CD14-positive monocyte (primary cell): ENCODE measurements at regions not wholly inside any gene's neighbourhood (a gene's known extent, or its start where the extent isn't known, plus 50 kb on each side); places are given as distances from the start of the nearest gene placed in this dataset.

Experiments
- DNase-seq, 3 donors: peaks; one replicate each; pipeline ENCODE4 v3.0.0-alpha.2; 2011 to 2022
- H2AFZ ChIP-seq: 2 replicates; pipeline ENCODE4 v1.6.0; 2012; ENCODE audit warnings: mild to moderate bottlenecking, low read depth, low read length, inconsistent platforms; ENCODE audit not compliant: insufficient read depth, poor library complexity, severe bottlenecking
- H3K27ac ChIP-seq, 2 donors: 1 replicate in 1 of 2; 2 replicates in 1 of 2; pipeline ENCODE4 v1.5.1; 2012 to 2013; ENCODE audit warnings: low read length in 2 of 2, control low read depth in 1 of 2, inconsistent platforms in 1 of 2, low read depth in 1 of 2, mild to moderate bottlenecking in 1 of 2
- H3K27me3 ChIP-seq, 2 donors: one replicate each; pipeline versions ENCODE4 v1.6.0 to v1.6.1; 2011 to 2013; ENCODE audit warnings: low read length in 2 of 2; ENCODE audit not compliant: control insufficient read depth in 2 of 2, insufficient read depth in 2 of 2
- H3K36me3 ChIP-seq, 2 donors: replicated peaks in 1 of 2; 1 replicate in 1 of 2; 2 replicates in 1 of 2; pipeline versions ENCODE4 v1.5.1 to v1.6.1; 2012 to 2013; ENCODE audit warnings: low read length in 2 of 2, control low read depth in 1 of 2, inconsistent platforms in 1 of 2, mild to moderate bottlenecking in 1 of 2; ENCODE audit not compliant: insufficient read depth in 2 of 2, control insufficient read depth in 1 of 2
- H3K4me1 ChIP-seq, 2 donors: 1 replicate in 1 of 2; 2 replicates in 1 of 2; pipeline versions ENCODE4 v1.5.1 to v1.6.1; 2012 to 2013; ENCODE audit warnings: low read length in 2 of 2, control low read depth in 1 of 2, inconsistent platforms in 1 of 2, mild to moderate bottlenecking in 1 of 2, moderate library complexity in 1 of 2; ENCODE audit not compliant: insufficient read depth in 2 of 2, control insufficient read depth in 1 of 2
- H3K4me2 ChIP-seq: replicated peaks from 2 replicates; pipeline ENCODE3; 2012; ENCODE audit warnings: low read length, moderate library complexity, mild to moderate bottlenecking; ENCODE audit not compliant: poor library complexity, severe bottlenecking; ENCODE audit errors: extremely low read depth
- H3K4me3 ChIP-seq, 3 experiments: fragments of 200-600 bp in 1 of 3; sonication (generic) in 1 of 3; replicated peaks in 1 of 3; 1 replicate in 2 of 3; 2 replicates in 1 of 3; pipeline ENCODE4 v1.5.1; 2011 to 2013; ENCODE audit warnings: low read length in 3 of 3, mild to moderate bottlenecking in 3 of 3, control low read depth in 2 of 3, low read depth in 2 of 3, inconsistent platforms in 1 of 3, moderate library complexity in 1 of 3
- H3K79me2 ChIP-seq: 2 replicates; pipeline ENCODE4 v1.6.0; 2012; ENCODE audit warnings: mild to moderate bottlenecking, control low read depth, inconsistent platforms, low read length, moderate library complexity; ENCODE audit not compliant: insufficient read depth
- H3K9ac ChIP-seq: 2 replicates; pipeline ENCODE4 v1.6.0; 2017; ENCODE audit warnings: low read length, mild to moderate bottlenecking; ENCODE audit not compliant: insufficient read depth, poor library complexity, severe bottlenecking
- H3K9me3 ChIP-seq, 2 donors: replicated peaks in 1 of 2; 1 replicate in 1 of 2; 2 replicates in 1 of 2; pipeline versions ENCODE4 v1.5.1 to v1.6.1; 2012 to 2013; ENCODE audit warnings: low read length in 2 of 2, control low read depth in 1 of 2; ENCODE audit not compliant: control insufficient read depth in 1 of 2, insufficient read depth in 1 of 2
- H4K20me1 ChIP-seq: 2 replicates; pipeline ENCODE4 v1.6.0; 2012; ENCODE audit warnings: mild to moderate bottlenecking, low read length, control low read depth, moderate library complexity; ENCODE audit not compliant: insufficient read depth
- H3K27ac Mint-ChIP-seq, 7 donors: one replicate each; pipeline ENCODE4 v1.8.0; 2020; ENCODE audit warnings: mild to moderate bottlenecking in 7 of 7, mixed read lengths in 7 of 7, moderate library complexity in 6 of 7, inconsistent platforms in 2 of 7
- H3K27me3 Mint-ChIP-seq, 3 donors: one replicate each; pipeline ENCODE4 v1.8.0; 2021 to 2022; ENCODE audit warnings: low read depth in 3 of 3, mild to moderate bottlenecking in 3 of 3, mixed read lengths in 3 of 3, moderate library complexity in 3 of 3, inconsistent platforms in 1 of 3
- H3K36me3 Mint-ChIP-seq, 2 donors: one replicate each; pipeline ENCODE4 v1.8.0; 2020; ENCODE audit warnings: mixed read lengths in 2 of 2, inconsistent platforms in 1 of 2, mild to moderate bottlenecking in 1 of 2
- H3K4me1 Mint-ChIP-seq: one replicate; pipeline ENCODE4 v1.8.0; 2020; ENCODE audit warnings: mild to moderate bottlenecking, mixed read lengths
- H3K4me3 Mint-ChIP-seq, 2 donors: one replicate each; pipeline ENCODE4 v1.8.0; 2020; ENCODE audit warnings: mild to moderate bottlenecking in 2 of 2, mixed read lengths in 2 of 2, moderate library complexity in 1 of 2
- H3K9me3 Mint-ChIP-seq, 7 donors: one replicate each; pipeline ENCODE4 v1.8.0; 2020 to 2022; ENCODE audit warnings: mixed read lengths in 7 of 7, mild to moderate bottlenecking in 6 of 7, moderate library complexity in 6 of 7, inconsistent platforms in 2 of 7
- WGBS: methylation state at CpG from one replicate; pipeline ENCODE4 v1.1.5; 2013; ENCODE audit warnings: missing lambda C conversion rate; ENCODE audit not compliant: insufficient coverage; 5-methylcytosine and 5-hydroxymethylcytosine counted together
- intact Hi-C, 2 donors: fragments of 100-400 bp; cut with micrococcal nuclease; formaldehyde crosslinking; loops; one replicate each; pipeline versions ENCODE4 v1.15.0 to v1.15.1; 2023
- TF ChIP-seq, protein P1 (sequence below): fragments of 200-600 bp; IDR thresholded peaks from one replicate; pipeline ENCODE4 v1.8.0; 2022; ENCODE audit warnings: antibody characterized with exemption, mild to moderate bottlenecking

DNA sequence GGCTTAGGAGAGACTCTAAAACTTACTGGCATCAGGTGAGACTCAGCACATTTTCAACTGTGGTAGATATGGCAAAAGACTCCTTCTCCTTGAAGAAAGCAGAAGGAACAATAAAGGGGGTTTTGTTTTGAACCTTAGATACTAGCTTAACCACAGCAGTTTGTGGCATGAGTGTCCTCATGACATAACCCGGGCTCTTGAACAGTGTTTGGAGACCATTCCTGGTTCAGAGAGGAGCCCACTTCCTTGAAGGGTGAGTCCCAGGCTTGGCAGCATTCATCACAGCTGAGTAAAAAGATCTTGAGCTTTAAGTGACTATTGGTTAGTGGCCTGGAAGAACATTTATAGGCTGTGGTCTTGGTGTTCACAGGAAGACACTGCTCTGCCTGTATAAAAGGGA lies 154.5 kb upstream of the KDM5D start:
- Histone ChIP-seq H3K36me3 (no peaks in the 10 kb centered on the region), H3K27me3 (no peaks in the 10 kb centered on the region), H2AFZ (no peak overlapping the region), H3K4me3 (no peak overlapping the region), H3K9me3 (no peaks in the 10 kb centered on the region), H3K9ac (no peak overlapping the region), H3K4me1 (no peaks in the 10 kb centered on the region), H3K79me2 (no peaks in the 10 kb centered on the region), H3K4me2 (no peak overlapping the region), H4K20me1 (no peaks in the 10 kb centered on the region), H3K27ac (no peak overlapping the region)
- Mint-ChIP-seq H3K27ac (no peak overlapping the region), H3K27me3 (no peaks in the 10 kb centered on the region), H3K9me3 (peaks cover 0 to 9% (median 0%) of the 10 kb centered on the region in 7 donors), H3K36me3 (no peaks in the 10 kb centered on the region), H3K4me3 (no peak overlapping the region), H3K4me1 (no peaks in the 10 kb centered on the region)
- DNase-seq = no peak
- no CpG with 5 or more reads among the region's 1 CpG for WGBS
- TF ChIP-seq, protein P1, sequence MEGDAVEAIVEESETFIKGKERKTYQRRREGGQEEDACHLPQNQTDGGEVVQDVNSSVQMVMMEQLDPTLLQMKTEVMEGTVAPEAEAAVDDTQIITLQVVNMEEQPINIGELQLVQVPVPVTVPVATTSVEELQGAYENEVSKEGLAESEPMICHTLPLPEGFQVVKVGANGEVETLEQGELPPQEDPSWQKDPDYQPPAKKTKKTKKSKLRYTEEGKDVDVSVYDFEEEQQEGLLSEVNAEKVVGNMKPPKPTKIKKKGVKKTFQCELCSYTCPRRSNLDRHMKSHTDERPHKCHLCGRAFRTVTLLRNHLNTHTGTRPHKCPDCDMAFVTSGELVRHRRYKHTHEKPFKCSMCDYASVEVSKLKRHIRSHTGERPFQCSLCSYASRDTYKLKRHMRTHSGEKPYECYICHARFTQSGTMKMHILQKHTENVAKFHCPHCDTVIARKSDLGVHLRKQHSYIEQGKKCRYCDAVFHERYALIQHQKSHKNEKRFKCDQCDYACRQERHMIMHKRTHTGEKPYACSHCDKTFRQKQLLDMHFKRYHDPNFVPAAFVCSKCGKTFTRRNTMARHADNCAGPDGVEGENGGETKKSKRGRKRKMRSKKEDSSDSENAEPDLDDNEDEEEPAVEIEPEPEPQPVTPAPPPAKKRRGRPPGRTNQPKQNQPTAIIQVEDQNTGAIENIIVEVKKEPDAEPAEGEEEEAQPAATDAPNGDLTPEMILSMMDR = no peak
- intact Hi-C loops = no loop called here

DNA sequence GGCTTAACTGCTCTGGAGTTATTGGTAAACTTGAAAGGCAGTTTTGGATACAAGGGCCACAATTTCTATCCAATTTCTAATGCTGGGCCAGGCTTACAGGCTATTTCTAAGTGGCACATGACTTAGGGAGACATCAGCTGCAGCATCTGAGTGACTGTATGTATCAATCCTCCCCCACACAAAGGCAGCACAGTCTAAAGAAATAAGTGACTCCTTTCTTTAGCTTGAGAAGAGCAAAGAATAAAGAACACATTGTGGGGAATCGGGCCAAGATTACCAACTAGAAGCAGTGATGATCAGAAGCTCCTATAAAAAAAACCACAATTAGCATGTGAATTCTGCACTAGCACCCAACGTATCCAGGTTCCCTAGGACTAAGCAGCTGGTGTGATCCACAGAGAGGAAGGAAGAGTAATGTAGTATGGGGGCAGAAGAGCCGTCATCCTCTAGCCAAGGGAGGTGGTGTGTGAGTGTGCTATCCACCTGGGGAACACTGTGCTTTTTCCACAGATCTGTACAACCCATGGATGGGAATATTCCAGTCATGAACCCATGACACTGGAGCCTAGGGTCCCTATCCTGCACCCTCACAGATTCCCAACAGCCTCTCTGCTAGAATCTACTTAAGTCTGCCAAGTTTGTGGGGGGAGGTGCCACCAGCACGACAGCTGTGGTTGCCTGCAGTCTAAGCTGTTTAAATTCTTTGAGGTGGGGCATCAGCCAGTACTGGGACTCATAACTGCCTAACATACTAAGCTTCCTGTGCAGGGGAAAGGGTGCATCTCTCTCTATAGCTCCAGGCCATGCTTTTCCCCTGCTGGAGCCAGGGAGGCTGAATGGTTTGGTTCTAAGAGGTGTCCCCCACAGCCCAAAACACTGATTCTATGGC lies 147.8 kb upstream of the KDM5D start:
- H3K4me1 ChIP-seq = no peaks in the 10 kb centered on the region
- H4K20me1 ChIP-seq = no peaks in the 10 kb centered on the region
- no peaks in the 10 kb centered on the region for H3K79me2 ChIP-seq
- H2AFZ ChIP-seq = no peak overlapping the region
- TF ChIP-seq, protein P1 = no peak
- Mint-ChIP-seq H3K27me3 (no peaks in the 10 kb centered on the region), H3K27ac (no peak overlapping the region), H3K4me1 (no peaks in the 10 kb centered on the region), H3K9me3 (peaks cover 0 to 6% (median 0%) of the 10 kb centered on the region in 7 donors), H3K36me3 (no peaks in the 10 kb centered on the region), H3K4me3 (no peak overlapping the region)
- H3K4me3 ChIP-seq = no peak overlapping the region
- 60% methylated on average over 1 of the region's 4 CpGs for WGBS
- no peak for DNase-seq
- no peaks in the 10 kb centered on the region for H3K36me3 ChIP-seq
- intact Hi-C loops = no loop called here
- no peaks in the 10 kb centered on the region for H3K27me3 ChIP-seq
- H3K9me3 ChIP-seq = no peaks in the 10 kb centered on the region
- no peak overlapping the region for H3K4me2 ChIP-seq
- no peak overlapping the region for H3K9ac ChIP-seq
- H3K27ac ChIP-seq = no peak overlapping the region
